Epidermal melanocyte (primary cell): ENCODE measurements at regions not wholly inside any gene's neighbourhood (a gene's known extent, or its start where the extent isn't known, plus 50 kb on each side); places are given as distances from the start of the nearest gene placed in this dataset.
"Not testable (repeated sequence)": the region's sequence is repeated elsewhere in the genome, so short reads cannot be mapped to it uniquely, and the experiment has no call there.

ENCODE experiments used
- DNase-seq: peaks from one replicate; pipeline ENCODE4 v3.0.0; 2011; ENCODE audit warnings: low spot score; ENCODE audit not compliant: insufficient read length

- no peak for DNase-seq
These were observed 219.6 kb upstream of the THUMPD2 start for GRCh38 chr2:39998617-39999016.

- DNase-seq: no peak
These were observed 217.6 kb upstream of the THUMPD2 start for GRCh38 chr2:39996653-39997080.

- no peak for DNase-seq
These were observed 216.1 kb upstream of the THUMPD2 start for GRCh38 chr2:39995005-39995737.

GRCh38 chr2:39994151-39994550 is 215.1 kb upstream of the THUMPD2 start:
- DNase-seq: no peak

- no peak for DNase-seq
These were observed 212.2 kb upstream of the THUMPD2 start for GRCh38 chr2:39991298-39991697.

GRCh38 chr2:39990335-39990900 is 211.4 kb upstream of the THUMPD2 start:
- DNase-seq: no peak

- no peak for DNase-seq
These were observed 210.8 kb upstream of the THUMPD2 start for GRCh38 chr2:39989888-39990287.

- DNase-seq: no peak
These were observed 202.8 kb upstream of the THUMPD2 start for GRCh38 chr2:39981883-39982311.

GRCh38 chr2:39975476-39976020 is 196.5 kb upstream of the THUMPD2 start:
- no peak for DNase-seq

- no peak for DNase-seq
These were observed 189.0 kb upstream of the THUMPD2 start for GRCh38 chr2:39968037-39968436.

- not testable (repeated sequence) for DNase-seq
These were observed 181.6 kb upstream of the THUMPD2 start for GRCh38 chr2:39960681-39961080.

- DNase-seq: no peak
These were observed 175.3 kb upstream of the THUMPD2 start for GRCh38 chr2:39954346-39954745.

GRCh38 chr2:39949131-39949530 is 170.1 kb upstream of the THUMPD2 start:
- DNase-seq: no peak

- no peak for DNase-seq
These were observed 169.1 kb upstream of the THUMPD2 start for GRCh38 chr2:39948016-39948719.

- DNase-seq: no peak
These were observed 168.4 kb upstream of the THUMPD2 start for GRCh38 chr2:39947294-39948015.

- no peak for DNase-seq
These were observed 163.9 kb upstream of the THUMPD2 start for GRCh38 chr2:39942950-39943349.

- no peak for DNase-seq
These were observed 159.2 kb upstream of the THUMPD2 start for GRCh38 chr2:39938035-39938835.

GRCh38 chr2:39937621-39938020 is 158.6 kb upstream of the THUMPD2 start:
- no peak for DNase-seq

GRCh38 chr2:39934851-39935250 is 155.8 kb upstream of the THUMPD2 start:
- DNase-seq: no peak

GRCh38 chr2:39933196-39933595 is 154.1 kb upstream of the THUMPD2 start:
- DNase-seq: no peak

- no peak for DNase-seq
These were observed 153.1 kb upstream of the THUMPD2 start for GRCh38 chr2:39932198-39932597.
